SJCRH30 (cell line): ENCODE measurements at regions not wholly inside any gene's neighbourhood (a gene's known extent, or its start where the extent isn't known, plus 50 kb on each side); places are given as distances from the start of the nearest gene placed in this dataset.

ENCODE experiments used
- DNase-seq, 2 experiments: peaks; one replicate each; pipeline ENCODE4 v3.0.0-alpha.2; 2015 to 2020
- H3K27ac ChIP-seq: fragments of 250-450 bp; sonication (Bioruptor Pico); 2 replicates; pipeline ENCODE4 v1.5.1; 2020; ENCODE audit warnings: mild to moderate bottlenecking, moderate library complexity
- H3K27me3 ChIP-seq: fragments of 250-450 bp; sonication (Bioruptor Pico); 2 replicates; pipeline ENCODE4 v1.5.1; 2020; ENCODE audit warnings: mild to moderate bottlenecking, moderate library complexity
- H3K36me3 ChIP-seq: fragments of 250-450 bp; sonication (Bioruptor Pico); 2 replicates; pipeline ENCODE4 v1.5.1; 2020; ENCODE audit warnings: mild to moderate bottlenecking, moderate library complexity
- H3K4me1 ChIP-seq: fragments of 250-450 bp; sonication (Bioruptor Pico); 2 replicates; pipeline ENCODE4 v1.5.1; 2020; ENCODE audit warnings: mild to moderate bottlenecking, moderate library complexity
- H3K4me3 ChIP-seq: fragments of 250-450 bp; sonication (Bioruptor Pico); 2 replicates; pipeline ENCODE4 v1.5.1; 2020; ENCODE audit warnings: mild to moderate bottlenecking, moderate library complexity
- H3K9me3 ChIP-seq: fragments of 250-450 bp; sonication (Bioruptor Pico); replicated peaks from 2 replicates; pipeline ENCODE4 v1.5.1; 2020; ENCODE audit warnings: mild to moderate bottlenecking, moderate library complexity

DNA sequence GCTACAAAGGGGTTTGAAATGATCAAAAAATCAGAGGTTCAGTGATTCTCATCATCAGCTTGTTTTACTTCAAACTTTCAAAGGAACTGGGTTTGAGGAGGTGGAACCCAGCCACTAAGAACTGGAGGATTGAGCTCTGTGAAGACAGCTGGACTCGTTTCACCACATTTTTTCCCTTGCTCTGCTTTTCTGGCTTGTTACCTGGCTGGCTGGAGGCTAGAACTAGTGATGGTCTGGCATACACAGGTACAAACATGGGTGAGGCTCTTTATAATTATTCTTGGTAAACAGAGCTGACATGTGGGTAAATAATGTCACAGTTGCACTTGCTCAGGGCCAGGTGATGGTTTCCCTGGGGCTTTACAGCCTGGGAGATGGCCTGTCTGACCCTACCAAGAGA lies 352.5 kb downstream of the FGFR2 start:
- no peak overlapping the region for H3K4me3 ChIP-seq
- DNase-seq = peak in 1 of 2 experiments; percentile 48
- no peaks in the 10 kb centered on the region for H3K9me3 ChIP-seq
- H3K4me1 ChIP-seq = peaks cover 46% of the 10 kb centered on the region
- H3K36me3 ChIP-seq = no peaks in the 10 kb centered on the region
- peak overlapping the region; percentile 84 for H3K27ac ChIP-seq
- no peaks in the 10 kb centered on the region for H3K27me3 ChIP-seq

DNA sequence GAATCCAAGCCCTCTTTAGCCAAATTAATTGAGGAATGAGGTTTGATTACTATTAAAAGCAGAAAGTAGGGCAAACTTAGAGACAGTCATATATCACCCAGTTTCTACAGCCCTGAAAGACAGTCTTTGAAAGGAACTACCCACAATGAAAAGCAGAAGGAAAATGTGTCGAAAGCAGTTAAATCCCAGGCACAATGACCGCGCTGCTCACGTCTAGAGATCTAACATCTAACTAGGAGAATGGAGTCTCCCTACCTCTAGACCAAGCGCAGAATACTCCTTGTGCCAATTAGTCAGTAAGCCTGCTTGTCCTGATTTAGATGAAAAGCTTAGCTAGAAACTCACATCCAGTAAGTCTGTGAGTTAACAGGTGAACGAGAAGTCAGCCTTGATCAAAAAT lies 350.0 kb downstream of the FGFR2 start:
- DNase-seq = no peak
- Histone ChIP-seq H3K27me3 (no peaks in the 10 kb centered on the region), H3K9me3 (no peaks in the 10 kb centered on the region), H3K4me3 (no peak overlapping the region), H3K27ac (no peak overlapping the region), H3K4me1 (peaks cover 43% of the 10 kb centered on the region), H3K36me3 (no peaks in the 10 kb centered on the region)

GRCh38 chr10:121250995-121251764 lies 347.1 kb downstream of the FGFR2 start:
- Histone ChIP-seq H3K9me3 (no peaks in the 10 kb centered on the region), H3K27me3 (no peaks in the 10 kb centered on the region), H3K27ac (no peak overlapping the region), H3K4me3 (no peak overlapping the region), H3K4me1 (peaks cover 18% of the 10 kb centered on the region), H3K36me3 (no peaks in the 10 kb centered on the region)
- no peak for DNase-seq

- Histone ChIP-seq H3K36me3 (no peaks in the 10 kb centered on the region), H3K27me3 (no peaks in the 10 kb centered on the region), H3K27ac (no peak overlapping the region), H3K4me1 (peaks cover 13% of the 10 kb centered on the region), H3K9me3 (no peaks in the 10 kb centered on the region), H3K4me3 (no peak overlapping the region)
- no peak for DNase-seq
Observed at GRCh38 chr10:121252756-121253155, 345.5 kb downstream of the FGFR2 start.

DNA sequence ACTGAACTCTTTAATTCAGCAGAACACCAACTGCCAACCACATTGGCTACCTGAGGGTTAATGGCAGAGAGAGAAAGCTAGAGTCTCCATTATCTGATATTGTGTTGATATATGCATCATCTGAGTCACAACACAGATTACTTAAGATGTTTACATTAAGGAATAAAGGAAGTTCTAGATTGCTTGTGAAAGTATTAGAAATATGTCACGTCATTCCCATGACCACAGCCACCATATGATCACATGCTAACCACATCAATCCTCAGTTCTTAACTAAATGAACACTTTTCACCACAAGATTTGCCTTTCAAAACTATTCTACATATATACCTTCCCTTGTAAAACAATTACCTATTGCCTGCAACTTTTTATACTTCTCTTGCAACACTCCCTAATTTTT lies 337.9 kb downstream of the FGFR2 start:
- Histone ChIP-seq H3K4me3 (no peak overlapping the region), H3K9me3 (peaks cover 9% of the 10 kb centered on the region; the same call in 1 of the 2 replicates), H3K4me1 (peaks cover 10% of the 10 kb centered on the region), H3K27ac (peak overlapping the region; percentile 12; the same call in 1 of the 2 replicates), H3K36me3 (no peaks in the 10 kb centered on the region), H3K27me3 (no peaks in the 10 kb centered on the region)
- peak in 1 of 2 experiments; percentile 33 for DNase-seq

GRCh38 chr10:121261665-121262064 lies 336.6 kb downstream of the FGFR2 start:
- no peaks in the 10 kb centered on the region for H3K27me3 ChIP-seq
- DNase-seq = no peak
- H3K27ac ChIP-seq = no peak overlapping the region

GRCh38 chr10:121262774-121263430 lies 335.3 kb downstream of the FGFR2 start:
- no peak for DNase-seq
- no peaks in the 10 kb centered on the region for H3K27me3 ChIP-seq
- no peak overlapping the region for H3K27ac ChIP-seq
- H3K9me3 ChIP-seq = peaks cover 9% of the 10 kb centered on the region; the same call in 1 of the 2 replicates
- H3K36me3 ChIP-seq = no peaks in the 10 kb centered on the region
- peaks cover 10% of the 10 kb centered on the region for H3K4me1 ChIP-seq
- no peak overlapping the region for H3K4me3 ChIP-seq

More at GRCh38 chr10:121261665-121262064, 336.6 kb downstream of the FGFR2 start:
- H3K4me1 ChIP-seq = peaks cover 10% of the 10 kb centered on the region
- no peaks in the 10 kb centered on the region for H3K36me3 ChIP-seq
- peaks cover 9% of the 10 kb centered on the region; the same call in 1 of the 2 replicates for H3K9me3 ChIP-seq
- no peak overlapping the region for H3K4me3 ChIP-seq

- no peak for DNase-seq
- H3K36me3 ChIP-seq = no peaks in the 10 kb centered on the region
- H3K27me3 ChIP-seq = no peaks in the 10 kb centered on the region
- peaks cover 6% of the 10 kb centered on the region; the same call in 1 of the 2 replicates for H3K9me3 ChIP-seq
- H3K4me3 ChIP-seq = no peak overlapping the region
- peaks cover 10% of the 10 kb centered on the region for H3K4me1 ChIP-seq
- H3K27ac ChIP-seq = no peak overlapping the region
Observed at GRCh38 chr10:121263431-121263783, 334.8 kb downstream of the FGFR2 start.

- Histone ChIP-seq H3K4me1 (peaks cover 6% of the 10 kb centered on the region), H3K27ac (no peak overlapping the region), H3K36me3 (no peaks in the 10 kb centered on the region), H3K9me3 (0 out of 2 replicates have a peak, but pooled peaks cover 4% of the 10 kb centered on the region), H3K27me3 (no peaks in the 10 kb centered on the region), H3K4me3 (no peak overlapping the region)
- no peak for DNase-seq
Observed at GRCh38 chr10:121265360-121266123, 332.7 kb downstream of the FGFR2 start.

DNA sequence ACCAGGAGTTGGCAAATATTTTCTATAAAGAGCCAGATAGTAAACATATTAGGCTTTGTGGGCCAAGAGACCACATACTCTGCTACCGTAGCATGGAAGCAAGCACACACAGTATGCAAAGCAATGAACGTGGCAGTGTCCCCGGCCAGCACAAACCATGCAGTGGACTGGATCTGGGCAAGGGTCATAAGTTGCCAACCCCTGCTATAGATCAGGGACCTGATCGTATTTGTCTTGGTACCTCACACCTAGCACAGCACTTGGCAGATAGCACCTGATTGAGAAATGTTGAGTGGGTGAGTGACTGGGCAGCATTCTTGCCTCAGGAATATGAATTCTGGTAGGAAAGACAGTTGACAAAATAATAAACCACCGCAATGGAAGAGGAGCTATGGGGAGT lies 331.9 kb downstream of the FGFR2 start:
- DNase-seq = no peak
- no peaks in the 10 kb centered on the region for H3K36me3 ChIP-seq
- no peaks in the 10 kb centered on the region for H3K27me3 ChIP-seq
- 0 out of 2 replicates have a peak, but pooled peaks cover 4% of the 10 kb centered on the region for H3K9me3 ChIP-seq
- H3K4me3 ChIP-seq = no peak overlapping the region
- no peak overlapping the region for H3K27ac ChIP-seq
- H3K4me1 ChIP-seq = no peaks in the 10 kb centered on the region

DNA sequence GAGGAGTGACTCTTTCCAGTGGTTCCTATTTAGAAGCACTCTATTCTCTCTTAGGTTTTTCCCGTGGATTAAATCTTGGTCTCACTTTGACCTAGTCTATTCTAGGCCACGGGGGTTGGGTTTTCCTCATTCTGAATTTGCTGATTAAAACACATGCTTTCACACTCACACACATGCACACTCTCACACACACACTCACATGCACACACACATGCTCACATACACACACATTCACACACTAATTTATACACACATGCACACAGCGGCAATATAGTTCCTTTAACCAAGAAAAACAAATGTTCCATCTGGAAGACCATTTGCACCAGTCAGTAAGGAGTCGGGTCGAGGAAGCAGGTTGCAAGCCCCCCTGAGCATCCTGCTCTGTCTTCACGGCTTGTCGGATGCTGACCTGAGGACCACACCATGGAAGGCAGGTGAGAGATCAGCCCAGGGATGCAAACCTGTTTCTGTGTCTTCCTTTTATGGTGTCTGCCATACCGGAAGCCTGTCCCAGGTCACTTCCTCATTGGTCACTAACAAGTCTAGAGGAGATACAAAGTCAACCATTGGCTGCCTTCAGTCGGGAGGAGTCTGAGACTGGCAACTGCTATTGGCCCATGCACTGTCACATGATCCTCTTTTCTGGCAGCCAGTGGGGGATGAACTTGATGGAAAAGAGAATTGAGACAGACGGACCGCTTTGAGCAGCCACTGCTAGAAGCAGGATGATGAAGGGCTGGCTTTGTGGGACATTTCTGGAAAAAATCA lies 330.8 kb downstream of the FGFR2 start:
- Histone ChIP-seq H3K4me3 (no peak overlapping the region), H3K4me1 (no peaks in the 10 kb centered on the region), H3K27ac (no peak overlapping the region), H3K27me3 (no peaks in the 10 kb centered on the region), H3K36me3 (no peaks in the 10 kb centered on the region), H3K9me3 (0 out of 2 replicates have a peak, but pooled peaks cover 4% of the 10 kb centered on the region)
- DNase-seq = no peak

DNA sequence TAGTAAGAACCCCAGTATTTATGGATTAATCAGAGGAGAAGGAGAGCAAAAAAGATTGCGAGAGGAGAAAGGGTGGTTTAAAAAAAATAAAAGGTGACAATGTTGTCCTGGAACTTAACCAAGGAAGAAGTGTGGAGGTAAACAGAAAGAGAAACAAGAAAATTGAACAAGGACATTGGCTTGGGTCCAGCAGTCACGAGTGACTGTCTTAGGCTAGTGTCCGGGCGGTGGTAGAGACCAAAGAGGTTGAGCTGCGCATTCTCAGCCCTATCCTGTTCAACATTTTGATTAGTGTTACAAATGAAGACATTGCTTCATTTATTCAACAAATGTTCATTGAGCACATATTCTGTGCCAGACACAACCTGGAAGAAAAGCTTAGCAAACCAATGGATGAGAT lies 329.9 kb downstream of the FGFR2 start:
- no peak for DNase-seq

DNA sequence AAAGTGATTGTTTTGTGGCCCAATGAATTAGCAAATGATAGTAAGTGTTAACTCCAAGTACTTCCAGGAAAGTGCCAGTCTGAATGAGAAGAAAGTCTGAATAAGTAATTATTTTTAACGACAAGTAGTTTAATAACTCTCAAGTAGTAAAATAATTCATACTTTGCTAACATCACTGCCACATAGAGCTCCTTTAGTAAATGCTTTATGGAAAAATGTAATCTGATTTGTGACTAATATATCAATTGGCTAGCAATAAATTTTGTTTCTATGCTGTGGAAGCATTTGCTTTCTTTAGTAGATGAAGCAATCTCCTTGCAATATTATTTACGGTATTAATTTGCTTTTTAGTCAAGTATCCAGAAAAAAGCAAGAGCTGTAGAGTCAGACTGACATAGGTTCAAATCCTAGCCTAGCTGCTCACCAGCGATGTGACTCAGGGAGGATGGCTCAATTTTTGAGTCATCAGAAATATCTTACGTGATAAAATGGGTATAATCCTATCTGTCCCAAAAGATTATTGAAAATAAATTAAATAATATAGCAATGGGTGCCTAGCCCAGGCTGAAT lies 329.3 kb downstream of the FGFR2 start:
- no peaks in the 10 kb centered on the region for H3K27me3 ChIP-seq
- no peak for DNase-seq
- peaks cover 5% of the 10 kb centered on the region; the same call in 1 of the 2 replicates for H3K9me3 ChIP-seq

More for the DNA sequence above, 329.9 kb downstream of the FGFR2 start:
- no peaks in the 10 kb centered on the region for H3K36me3 ChIP-seq
- H3K4me1 ChIP-seq = peaks cover 4% of the 10 kb centered on the region; the same call in 1 of the 2 replicates
- no peak overlapping the region for H3K27ac ChIP-seq
- no peak overlapping the region for H3K4me3 ChIP-seq
- peaks cover 4% of the 10 kb centered on the region; the same call in 1 of the 2 replicates for H3K9me3 ChIP-seq
- H3K27me3 ChIP-seq = no peaks in the 10 kb centered on the region

GRCh38 chr10:121270906-121271305 lies 327.3 kb downstream of the FGFR2 start:
- no peak overlapping the region for H3K27ac ChIP-seq
- no peak for DNase-seq
- no peaks in the 10 kb centered on the region for H3K36me3 ChIP-seq
- H3K4me1 ChIP-seq = peaks cover 8% of the 10 kb centered on the region; the same call in 1 of the 2 replicates
- no peaks in the 10 kb centered on the region for H3K27me3 ChIP-seq
- H3K4me3 ChIP-seq = no peak overlapping the region
- H3K9me3 ChIP-seq = peaks cover 4% of the 10 kb centered on the region; the same call in 1 of the 2 replicates

More for the DNA sequence above, 329.3 kb downstream of the FGFR2 start:
- no peak overlapping the region for H3K4me3 ChIP-seq
- no peak overlapping the region for H3K27ac ChIP-seq
- no peaks in the 10 kb centered on the region for H3K36me3 ChIP-seq
- peaks cover 8% of the 10 kb centered on the region; the same call in 1 of the 2 replicates for H3K4me1 ChIP-seq
